Heart left ventricle (tissue), 13 donors: ENCODE measurements at regions not wholly inside any gene's neighbourhood (a gene's known extent, or its start where the extent isn't known, plus 50 kb on each side); places are given as distances from the start of the nearest gene placed in this dataset.

Source experiments
- POLR2A ChIP-seq, 2 donors: fragments of 450-650 bp; IDR thresholded peaks; one replicate each; pipeline ENCODE4 v1.6.1; 2017; ENCODE audit warnings: antibody characterized with exemption in 2 of 2, mild to moderate bottlenecking in 2 of 2, moderate library complexity in 2 of 2
- TF ChIP-seq, protein P1 (sequence below), 12 donors: fragments of 200-600 bp; sonication (generic) in 4 of 12; IDR thresholded peaks; one replicate each; pipeline versions ENCODE4 v1.5.0 to v1.8.0; 2018 to 2022; ENCODE audit warnings: antibody characterized with exemption in 12 of 12, mild to moderate bottlenecking in 5 of 12
- donor health status: ischemic (EF 13 %, LVEDD 7.1; RV severe dilation, severe dysfunction).
- donor health status: DM: no; HTN: yes; CAD: no.
- donor health status: DM: no; HTN: no; CAD: no.
- donor health status: ischemic (EF 25% LVEDD 6.9; RV normal size, moderate dysfunction).
- donor health status: ischemic (EF 25% LVEDD 5.7; RV mildly dilated, moderate dysfunction).
- donor health status: ischemic (EF 35%, LVEDD 5.7; RV mildly dilated, moderate dysfunction).
- donor health status: nonischemic (EF 11% LVEDD 7.7; RV severe dilation, severe dysfunction).
- donor health status: DM: yes; HTN: yes; CAD: no.
- donor health status: PGD.
- donor health status: ischemic (EF 29% LVEDD 5.4; RV normal size, mild dysfunction).
- donor health status: nonischemic (EF 23%, LVEDD 6.1; RV moderate dilation, normal function).

DNA sequence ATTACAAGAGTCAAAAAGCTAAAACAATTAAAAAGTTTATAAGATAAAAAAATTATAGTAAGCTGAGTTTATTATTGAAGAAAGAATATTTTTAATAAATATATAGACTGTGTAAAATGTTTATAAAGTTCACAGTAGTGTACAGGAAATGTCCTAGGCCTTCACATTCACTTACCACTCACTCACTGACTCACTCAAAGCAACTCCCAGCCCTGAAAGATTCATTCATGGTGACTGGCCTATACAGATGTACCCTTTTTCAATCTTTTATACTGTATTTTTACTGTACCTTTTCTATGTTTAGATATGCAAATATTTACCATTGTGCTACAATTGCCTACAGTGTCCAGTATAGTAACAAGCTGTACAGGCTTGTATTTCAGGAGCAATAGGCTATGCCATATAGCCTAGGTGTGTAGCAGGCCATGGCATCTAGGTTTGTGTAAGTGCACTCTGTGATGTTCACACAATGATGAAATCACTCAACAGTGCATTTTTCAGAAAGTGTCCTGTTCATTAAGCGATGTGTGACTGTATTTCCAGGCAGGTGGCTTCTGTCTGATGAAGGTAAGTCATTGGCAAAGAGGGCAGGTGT is 130.2 kb downstream of the BTBD3 start:
- TF ChIP-seq, protein P1, sequence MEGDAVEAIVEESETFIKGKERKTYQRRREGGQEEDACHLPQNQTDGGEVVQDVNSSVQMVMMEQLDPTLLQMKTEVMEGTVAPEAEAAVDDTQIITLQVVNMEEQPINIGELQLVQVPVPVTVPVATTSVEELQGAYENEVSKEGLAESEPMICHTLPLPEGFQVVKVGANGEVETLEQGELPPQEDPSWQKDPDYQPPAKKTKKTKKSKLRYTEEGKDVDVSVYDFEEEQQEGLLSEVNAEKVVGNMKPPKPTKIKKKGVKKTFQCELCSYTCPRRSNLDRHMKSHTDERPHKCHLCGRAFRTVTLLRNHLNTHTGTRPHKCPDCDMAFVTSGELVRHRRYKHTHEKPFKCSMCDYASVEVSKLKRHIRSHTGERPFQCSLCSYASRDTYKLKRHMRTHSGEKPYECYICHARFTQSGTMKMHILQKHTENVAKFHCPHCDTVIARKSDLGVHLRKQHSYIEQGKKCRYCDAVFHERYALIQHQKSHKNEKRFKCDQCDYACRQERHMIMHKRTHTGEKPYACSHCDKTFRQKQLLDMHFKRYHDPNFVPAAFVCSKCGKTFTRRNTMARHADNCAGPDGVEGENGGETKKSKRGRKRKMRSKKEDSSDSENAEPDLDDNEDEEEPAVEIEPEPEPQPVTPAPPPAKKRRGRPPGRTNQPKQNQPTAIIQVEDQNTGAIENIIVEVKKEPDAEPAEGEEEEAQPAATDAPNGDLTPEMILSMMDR (IDR thresholded peaks at IDR 0.05): no peak
- no peak for TF ChIP-seq POLR2A (IDR thresholded peaks at IDR 0.05)
